IMR-90 (cell line): ENCODE measurements at regions not wholly inside any gene's neighbourhood (a gene's known extent, or its start where the extent isn't known, plus 50 kb on each side); places are given as distances from the start of the nearest gene placed in this dataset.

Source experiments
- ATAC-seq: fragments of 200-7000 bp; cut with Tn5 transposase; 2 replicates; pipeline ENCODE4 v1.9.1; 2020; ENCODE audit warnings: low read depth, mild to moderate bottlenecking, moderate library complexity
- BruUV-seq: library from RNA; stranded (reverse); fragments of 400-500 nt; replicated peaks from 2 replicates; lab custom pipeline; 2021; lab: Mats Ljungman, UMichigan
- CTCF ChIA-PET: fragments of 300-600 bp; formaldehyde crosslinking; extraction: SDS; loops from one replicate; lab custom pipeline; 2021; ENCODE audit warnings: antibody characterized with exemption; lab: Yijun Ruan, JAX
- POLR2A ChIA-PET: fragments of 300-600 bp; sonication (Branson Sonifier 250); formaldehyde crosslinking; loops from one replicate; lab custom pipeline; 2022; ENCODE audit warnings: antibody characterized with exemption; ENCODE audit not compliant: unreplicated experiment; lab: Charles Lee
- DNase-seq: peaks from one replicate; pipeline ENCODE4 v3.0.0; 2013
- H2AFZ ChIP-seq: replicated peaks from 2 replicates; pipeline ENCODE3; 2013; ENCODE audit warnings: low read length, mild to moderate bottlenecking; ENCODE audit not compliant: poor library complexity
- H2AK5ac ChIP-seq: 2 replicates; pipeline ENCODE4 v1.6.1; 2013; ENCODE audit warnings: low read depth, low read length, inconsistent platforms
- H2AK9ac ChIP-seq: replicated peaks from 2 replicates; pipeline ENCODE3; 2013; ENCODE audit warnings: mild to moderate bottlenecking, low read depth, low read length, moderate library complexity; ENCODE audit not compliant: poor library complexity
- H2BK120ac ChIP-seq: 2 replicates; pipeline ENCODE4 v1.6.1; 2013; ENCODE audit warnings: low read depth, low read length, inconsistent platforms
- H2BK15ac ChIP-seq: 3 replicates; pipeline ENCODE4 v1.6.1; 2013; ENCODE audit warnings: low read depth, low read length, inconsistent platforms
- H2BK20ac ChIP-seq: 2 replicates; pipeline ENCODE4 v1.6.1; 2013; ENCODE audit warnings: low read depth, mild to moderate bottlenecking, inconsistent platforms, low read length, moderate library complexity
- H2BK5ac ChIP-seq: 2 replicates; pipeline ENCODE4 v1.6.1; 2013; ENCODE audit warnings: mild to moderate bottlenecking, low read depth, low read length, inconsistent platforms; ENCODE audit not compliant: poor library complexity, severe bottlenecking
- H3K14ac ChIP-seq: replicated peaks from 2 replicates; pipeline ENCODE4 v1.6.1; 2013; ENCODE audit warnings: low read depth, low read length, inconsistent platforms
- H3K18ac ChIP-seq: 2 replicates; pipeline ENCODE4 v1.6.1; 2013; ENCODE audit warnings: low read depth, low read length, control low read depth
- H3K23ac ChIP-seq: 2 replicates; pipeline ENCODE4 v1.6.1; 2013; ENCODE audit warnings: low read depth, low read length, inconsistent platforms
- H3K27ac ChIP-seq: 2 replicates; pipeline ENCODE4 v1.5.1; 2013; ENCODE audit warnings: mild to moderate bottlenecking, control low read depth, low read length; ENCODE audit not compliant: insufficient read depth
- H3K27me3 ChIP-seq: 2 replicates; pipeline ENCODE4 v1.6.1; 2013; ENCODE audit warnings: low read length; ENCODE audit not compliant: control insufficient read depth, insufficient read depth
- H3K36me3 ChIP-seq: 2 replicates; pipeline ENCODE4 v1.6.1; 2013; ENCODE audit warnings: low read length, mixed read lengths; ENCODE audit not compliant: control insufficient read depth, insufficient read depth
- H3K4ac ChIP-seq: 2 replicates; pipeline ENCODE4 v1.6.1; 2013; ENCODE audit warnings: low read depth, low read length, inconsistent platforms
- H3K4me1 ChIP-seq: 2 replicates; pipeline ENCODE4 v1.6.1; 2013; ENCODE audit warnings: low read length, mixed read lengths; ENCODE audit not compliant: control insufficient read depth, insufficient read depth
- H3K4me2 ChIP-seq: 2 replicates; pipeline ENCODE4 v1.6.1; 2013; ENCODE audit warnings: low read depth, mild to moderate bottlenecking, control low read depth, low read length, moderate library complexity
- H3K4me3 ChIP-seq: 2 replicates; pipeline ENCODE4 v1.5.1; 2013; ENCODE audit warnings: low read depth, mild to moderate bottlenecking, control low read depth, low read length, moderate library complexity; ENCODE audit not compliant: insufficient read depth
- H3K56ac ChIP-seq: 2 replicates; pipeline ENCODE4 v1.6.1; 2013; ENCODE audit warnings: low read length, inconsistent platforms; ENCODE audit not compliant: insufficient read depth; ENCODE audit errors: extremely low read depth
- H3K79me1 ChIP-seq, 2 experiments: 2 replicates each; pipeline ENCODE4 v1.6.1; 2013; ENCODE audit warnings: low read length in 2 of 2, inconsistent platforms in 1 of 2, low read depth in 1 of 2
- H3K9ac ChIP-seq: 2 replicates; pipeline ENCODE4 v1.6.1; 2013; ENCODE audit warnings: low read depth, low read length, control low read depth
- H3K9me1 ChIP-seq: 2 replicates; pipeline ENCODE4 v1.6.1; 2013; ENCODE audit warnings: low read length, inconsistent platforms; ENCODE audit not compliant: insufficient read depth
- H3K9me3 ChIP-seq: 2 replicates; pipeline ENCODE4 v1.6.1; 2013; ENCODE audit warnings: low read length; ENCODE audit not compliant: control insufficient read depth, insufficient read depth
- H4K20me1 ChIP-seq: 2 replicates; pipeline ENCODE4 v1.6.1; 2013; ENCODE audit warnings: low read length, inconsistent platforms; ENCODE audit not compliant: insufficient read depth
- H4K5ac ChIP-seq: 2 replicates; pipeline ENCODE4 v1.6.1; 2013; ENCODE audit warnings: mild to moderate bottlenecking, low read depth, low read length, control low read depth
- H4K8ac ChIP-seq, 2 experiments: 2 replicates each; pipeline ENCODE4 v1.6.1; 2013; ENCODE audit warnings: low read depth in 2 of 2, low read length in 2 of 2, control low read depth in 1 of 2, inconsistent platforms in 1 of 2
- H4K91ac ChIP-seq: 2 replicates; pipeline ENCODE4 v1.6.1; 2013; ENCODE audit warnings: low read depth, low read length, inconsistent platforms; ENCODE audit not compliant: insufficient read depth
- BHLHE40 ChIP-seq: fragments of 150-350 bp; IDR thresholded peaks from 2 replicates; pipeline ENCODE4 v1.6.1; 2016; ENCODE audit warnings: mild to moderate bottlenecking, low read depth, low read length
- CEBPB ChIP-seq: IDR thresholded peaks from 2 replicates; pipeline ENCODE4 v1.6.1; 2012; ENCODE audit warnings: low read depth, low read length, improper control_type of control experiment
- CHD1 ChIP-seq: IDR thresholded peaks from 2 replicates; pipeline ENCODE4 v1.6.1; 2012; ENCODE audit warnings: low read depth, low read length, improper control_type of control experiment
- ELK1 ChIP-seq: fragments of 150-350 bp; IDR thresholded peaks from 2 replicates; pipeline ENCODE4 v1.6.1; 2016; ENCODE audit warnings: low read depth, mild to moderate bottlenecking, low read length, moderate library complexity, borderline replicate concordance
- FOS ChIP-seq: fragments of 150-350 bp; IDR thresholded peaks from 2 replicates; pipeline ENCODE4 v1.6.1; 2016; ENCODE audit warnings: low read depth, low read length
- MAFK ChIP-seq: IDR thresholded peaks from 2 replicates; pipeline ENCODE4 v1.6.1; 2012; ENCODE audit warnings: low read depth, low read length, improper control_type of control experiment
- MAZ ChIP-seq: IDR thresholded peaks from 2 replicates; pipeline ENCODE4 v1.6.1; 2012; ENCODE audit warnings: low read depth, mild to moderate bottlenecking, low read length, improper control_type of control experiment, moderate library complexity, borderline replicate concordance
- MXI1 ChIP-seq: IDR thresholded peaks from 2 replicates; pipeline ENCODE4 v1.6.1; 2012; ENCODE audit warnings: low read depth, mild to moderate bottlenecking, low read length, moderate library complexity, borderline replicate concordance
- NFE2L2 ChIP-seq: fragments of 150-350 bp; IDR thresholded peaks from 2 replicates; pipeline ENCODE4 v1.6.1; 2016; ENCODE audit warnings: low read depth, mild to moderate bottlenecking, low read length
- POLR2A ChIP-seq: IDR thresholded peaks from 2 replicates; pipeline ENCODE4 v1.6.1; 2012; ENCODE audit warnings: mild to moderate bottlenecking, low read depth, low read length
- RAD21 ChIP-seq: IDR thresholded peaks from 2 replicates; pipeline ENCODE4 v1.6.1; 2012; ENCODE audit warnings: low read length, improper control_type of control experiment
- RCOR1 ChIP-seq: IDR thresholded peaks from 2 replicates; pipeline ENCODE4 v1.6.1; 2012; ENCODE audit warnings: mild to moderate bottlenecking, low read length, improper control_type of control experiment; ENCODE audit not compliant: insufficient replicate concordance
- RFX5 ChIP-seq: IDR thresholded peaks from 2 replicates; pipeline ENCODE4 v1.8.0; 2012; ENCODE audit warnings: low read depth, mild to moderate bottlenecking, low read length, moderate library complexity
- SMC3 ChIP-seq: fragments of 150-350 bp; IDR thresholded peaks from 2 replicates; pipeline ENCODE4 v1.6.1; 2016; ENCODE audit warnings: low read depth, mild to moderate bottlenecking, antibody characterized with exemption, low read length, moderate library complexity
- USF2 ChIP-seq: fragments of 150-350 bp; IDR thresholded peaks from 2 replicates; pipeline ENCODE4 v1.6.1; 2017; ENCODE audit warnings: mild to moderate bottlenecking, antibody characterized with exemption, low read length, low read depth
- WGBS, 2 experiments: methylation state at CpG; one replicate each; pipeline versions ENCODE4 v1.1.5 to v1.1.7; 2013; ENCODE audit warnings: missing lambda C conversion rate in 2 of 2; ENCODE audit not compliant: insufficient read length in 1 of 2; ENCODE audit errors: extremely low coverage in 2 of 2; 5-methylcytosine and 5-hydroxymethylcytosine counted together
- dilution Hi-C: fragments of 300-500 bp; cut with HindIII; formaldehyde crosslinking; loops from one replicate; pipeline ENCODE4 v1.14.3; 2018; ENCODE audit warnings: low sequenced_read_pairs; ENCODE audit not compliant: unreplicated experiment
- in situ Hi-C: fragments of 300-500 bp; cut with MboI; formaldehyde crosslinking; loops from 3 replicates; pipeline ENCODE4 v1.14.3; 2019; ENCODE audit warnings: low sequenced_read_pairs, inconsistent platforms, mixed read lengths
- intact Hi-C: fragments of 100-400 bp; cut with micrococcal nuclease; formaldehyde crosslinking; loops from 2 replicates; pipeline ENCODE4 v1.10.0; 2022
- TF ChIP-seq, protein P1 (sequence below): conservative IDR thresholded peaks from 2 replicates; pipeline ENCODE4 v1.5.1; 2012; ENCODE audit warnings: mild to moderate bottlenecking, low read depth, low read length, improper control_type of control experiment

DNA sequence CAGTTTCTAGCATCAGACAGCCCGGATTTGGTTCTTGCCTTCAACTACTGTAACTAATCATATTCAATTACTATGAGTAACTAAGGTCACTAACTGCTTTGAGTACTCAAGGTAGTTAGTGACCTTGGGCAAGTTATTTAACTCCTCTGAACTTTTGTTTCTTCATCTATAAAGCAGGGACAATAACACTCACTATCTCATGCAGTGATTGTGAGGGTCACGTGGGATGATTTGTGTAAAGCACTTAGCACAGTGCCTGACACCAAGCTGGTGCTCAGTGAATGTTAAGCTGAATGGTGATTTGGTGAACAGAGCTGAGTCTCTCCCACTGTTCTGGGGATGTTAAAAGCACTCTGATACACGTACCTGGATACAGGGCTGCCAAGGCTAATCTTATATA is 171.3 kb upstream of the PLXNC1 start:
- intact Hi-C loops, result loop anchor here (5.0 kb wide), 1 partner anchor 210 kb away; no protein-coding TSS in a partner anchor
- Histone ChIP-seq H3K4me3 (no peak overlapping the region), H3K4ac (0 out of 2 replicates have a peak overlapping the region, but pooled peaks have one; percentile 63), H3K23ac (no peak overlapping the region), H4K20me1 (no peaks in the 10 kb centered on the region), H2AK5ac (peak overlapping the region; percentile 60; the same call in 1 of the 2 replicates), H3K36me3 (no peaks in the 10 kb centered on the region), H2AFZ (no peak overlapping the region), H3K27me3 (no peaks in the 10 kb centered on the region), H3K79me1 (no peaks in the 10 kb centered on the region), H3K9me1 (no peaks in the 10 kb centered on the region), H3K27ac (no peak overlapping the region), H4K8ac (0 out of 4 replicates have a peak overlapping the region, but pooled peaks of 1 of the 2 experiments have one; percentile 9), H4K91ac (no peak overlapping the region), H4K5ac (no peak overlapping the region), H2AK9ac (no peak overlapping the region), H2BK15ac (peak overlapping the region; percentile 31; the same call in 1 of the 3 replicates), H2BK20ac (no peak overlapping the region; the same call in 1 of the 2 replicates), H2BK5ac (no peak overlapping the region), H3K56ac (no peak overlapping the region), H3K18ac (no peak overlapping the region; the same call in 1 of the 2 replicates), H3K4me2 (no peak overlapping the region), H3K9ac (no peak overlapping the region), H2BK120ac (peak overlapping the region; percentile 32; the same call in 1 of the 2 replicates), H3K9me3 (no peaks in the 10 kb centered on the region), H3K14ac (0 out of 2 replicates have a peak overlapping the region, but pooled peaks have one; percentile 53), H3K4me1 (peaks cover 10% of the 10 kb centered on the region)
- CTCF ChIA-PET, result no interaction called here
- dilution Hi-C loops, result no loop called here
- no TSS peak for BruUV-seq
- ATAC-seq (no peak), DNase-seq (no peak)
- no peak for TF ChIP-seq FOS
- TF ChIP-seq USF2, result no peak
- TF ChIP-seq NFE2L2, result no peak
- no peak for TF ChIP-seq CEBPB
- TF ChIP-seq RAD21, result no peak
- TF ChIP-seq RCOR1, result no peak
- no peak for TF ChIP-seq POLR2A
- TF ChIP-seq ELK1, result no peak
- no peak for TF ChIP-seq MAZ
- TF ChIP-seq, protein P1, sequence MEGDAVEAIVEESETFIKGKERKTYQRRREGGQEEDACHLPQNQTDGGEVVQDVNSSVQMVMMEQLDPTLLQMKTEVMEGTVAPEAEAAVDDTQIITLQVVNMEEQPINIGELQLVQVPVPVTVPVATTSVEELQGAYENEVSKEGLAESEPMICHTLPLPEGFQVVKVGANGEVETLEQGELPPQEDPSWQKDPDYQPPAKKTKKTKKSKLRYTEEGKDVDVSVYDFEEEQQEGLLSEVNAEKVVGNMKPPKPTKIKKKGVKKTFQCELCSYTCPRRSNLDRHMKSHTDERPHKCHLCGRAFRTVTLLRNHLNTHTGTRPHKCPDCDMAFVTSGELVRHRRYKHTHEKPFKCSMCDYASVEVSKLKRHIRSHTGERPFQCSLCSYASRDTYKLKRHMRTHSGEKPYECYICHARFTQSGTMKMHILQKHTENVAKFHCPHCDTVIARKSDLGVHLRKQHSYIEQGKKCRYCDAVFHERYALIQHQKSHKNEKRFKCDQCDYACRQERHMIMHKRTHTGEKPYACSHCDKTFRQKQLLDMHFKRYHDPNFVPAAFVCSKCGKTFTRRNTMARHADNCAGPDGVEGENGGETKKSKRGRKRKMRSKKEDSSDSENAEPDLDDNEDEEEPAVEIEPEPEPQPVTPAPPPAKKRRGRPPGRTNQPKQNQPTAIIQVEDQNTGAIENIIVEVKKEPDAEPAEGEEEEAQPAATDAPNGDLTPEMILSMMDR, result no peak
- TF ChIP-seq MAFK, result no peak
- TF ChIP-seq SMC3, result no peak
- no peak for TF ChIP-seq BHLHE40
- TF ChIP-seq RFX5, result no peak
- no peak for TF ChIP-seq MXI1
- no peak for TF ChIP-seq CHD1
- POLR2A ChIA-PET, result no interaction called here
- no CpG with 5 or more reads among the region's 3 CpGs for WGBS, 2 experiments
- in situ Hi-C loops, result no loop called here
